Upper lobe of left lung (tissue), 4 donors: ENCODE measurements at regions not wholly inside any gene's neighbourhood (a gene's known extent, or its start where the extent isn't known, plus 50 kb on each side); places are given as distances from the start of the nearest gene placed in this dataset.

Experiments
- CTCF ChIP-seq, 6 experiments: fragments of 450-650 bp in 4 of 6; fragments of 200-600 bp in 2 of 6; sonication (generic) in 2 of 6; IDR thresholded peaks; one replicate each; pipeline ENCODE4 v1.5.1; 2016 to 2019; ENCODE audit warnings: antibody characterized with exemption in 6 of 6
- EP300 ChIP-seq, 4 donors: sonication (generic); formaldehyde crosslinking; IDR thresholded peaks; one replicate each; pipeline ENCODE4 v1.5.1; 2017; ENCODE audit warnings: antibody characterized with exemption in 4 of 4, control low read depth in 2 of 4
- POLR2AphosphoS5 ChIP-seq, 2 donors: sonication (generic); formaldehyde crosslinking; IDR thresholded peaks; one replicate each; pipeline ENCODE4 v1.5.1; 2017; ENCODE audit warnings: antibody characterized with exemption in 2 of 2

GRCh38 chr3:140848666-140849065 is 93.0 kb upstream of the SLC25A36 start:
- no peak for TF ChIP-seq CTCF (IDR thresholded peaks at IDR 0.05)
- TF ChIP-seq EP300 (IDR thresholded peaks at IDR 0.05), result no peak
- TF ChIP-seq POLR2AphosphoS5 (IDR thresholded peaks at IDR 0.05), result no peak
